DMS153 (cell line): ENCODE measurements at regions not wholly inside any gene's neighbourhood (a gene's known extent, or its start where the extent isn't known, plus 50 kb on each side); places are given as distances from the start of the nearest gene placed in this dataset.
"Not testable (repeated sequence)": the region's sequence is repeated elsewhere in the genome, so short reads cannot be mapped to it uniquely, and the experiment has no call there.

Experiments
- DNase-seq: peaks from one replicate; lab custom pipeline; 2025; lab: John Stamatoyannopoulos, UW

GRCh38 chr9:65395121-65395520 lies 110.1 kb upstream of the FOXD4L5 start:
- DNase-seq, result not testable (repeated sequence)

- DNase-seq, result not testable (repeated sequence)
These were observed 108.3 kb upstream of the FOXD4L5 start for GRCh38 chr9:65393111-65393810.

- not testable (repeated sequence) for DNase-seq
These were observed 107.6 kb upstream of the FOXD4L5 start for GRCh38 chr9:65392611-65393010.

GRCh38 chr9:65389710-65390109 lies 104.7 kb upstream of the FOXD4L5 start:
- DNase-seq, result not testable (repeated sequence)

- not testable (repeated sequence) for DNase-seq
These were observed 104.2 kb upstream of the FOXD4L5 start for GRCh38 chr9:65389216-65389615.

GRCh38 chr9:65386699-65387098 lies 101.7 kb upstream of the FOXD4L5 start:
- not testable (repeated sequence) for DNase-seq

GRCh38 chr9:65386191-65386590 lies 101.2 kb upstream of the FOXD4L5 start:
- DNase-seq, result not testable (repeated sequence)

GRCh38 chr9:65385655-65386024 lies 100.6 kb upstream of the FOXD4L5 start:
- not testable (repeated sequence) for DNase-seq

GRCh38 chr9:65384759-65385654 lies 100.0 kb upstream of the FOXD4L5 start:
- DNase-seq, result not testable (repeated sequence)

- DNase-seq, result not testable (repeated sequence)
These were observed 99.1 kb upstream of the FOXD4L5 start for GRCh38 chr9:65384066-65384465.

GRCh38 chr9:65383646-65384045 lies 98.6 kb upstream of the FOXD4L5 start:
- DNase-seq, result not testable (repeated sequence)

GRCh38 chr9:65382701-65383318 lies 97.8 kb upstream of the FOXD4L5 start:
- not testable (repeated sequence) for DNase-seq
